Erythroblast (primary cell): ENCODE measurements at regions not wholly inside any gene's neighbourhood (a gene's known extent, or its start where the extent isn't known, plus 50 kb on each side); places are given as distances from the start of the nearest gene placed in this dataset.

Experiments used
- GATA1 ChIP-seq: IDR thresholded peaks from 2 replicates; pipeline ENCODE4 v1.6.1; 2011; ENCODE audit warnings: low read depth, mild to moderate bottlenecking, control low read depth, low read length, moderate library complexity
- POLR2A ChIP-seq: IDR thresholded peaks from 2 replicates; pipeline ENCODE4 v1.6.1; 2011; ENCODE audit warnings: mild to moderate bottlenecking, low read length

DNA sequence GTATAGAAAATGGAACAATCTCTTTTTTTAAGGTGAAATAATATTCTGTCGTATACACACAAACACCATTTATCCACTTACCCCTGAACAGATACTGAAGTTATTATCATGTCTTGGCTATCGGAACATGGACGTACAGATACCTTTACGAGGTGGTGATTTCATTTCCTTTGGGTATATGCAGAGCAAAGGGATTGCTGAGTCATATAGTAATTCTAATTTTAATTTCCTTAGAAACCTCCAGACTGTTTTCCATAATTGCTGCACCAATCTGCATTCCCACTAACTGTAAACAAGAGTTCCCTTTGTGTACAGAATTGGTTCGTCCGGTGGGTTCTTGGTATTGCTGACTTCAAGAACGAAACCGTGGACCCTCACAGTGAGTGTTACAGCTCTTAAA is 179.4 kb downstream of the SHOX2 start:
- no peak for TF ChIP-seq POLR2A
- TF ChIP-seq GATA1 = no peak
